ENCODE measurements at regions not wholly inside any gene's neighbourhood (a gene's known extent, or its start where the extent isn't known, plus 50 kb on each side); places are given as distances from the start of the nearest gene placed in this dataset.
"Not testable (repeated sequence)": the region's sequence is repeated elsewhere in the genome, so short reads cannot be mapped to it uniquely, and the experiment has no call there.

- DNase-seq (ENCODE audit: low spot score) = no peak
- no peak for ATAC-seq
- intact Hi-C loops (cut with DNase I) = no loop called here
Observed at GRCh38 chr3:125645616-125646015, 50.3 kb upstream of the OSBPL11 start.

GRCh38 chr3:125646581-125646980 is 51.3 kb upstream of the OSBPL11 start:
- DNase-seq (ENCODE audit: low spot score) (no peak), ATAC-seq (no peak)
- intact Hi-C loops (cut with DNase I) = no loop called here

- intact Hi-C loops (cut with DNase I) = no loop called here
- DNase-seq (ENCODE audit: low spot score) (no peak), ATAC-seq (no peak)
Observed at GRCh38 chr3:125647318-125648014, 52.2 kb upstream of the OSBPL11 start.

- peak; percentile 45 for ATAC-seq
- intact Hi-C loops (cut with DNase I) = no loop called here
Observed at GRCh38 chr3:125651244-125651643, 55.9 kb upstream of the OSBPL11 start.

GRCh38 chr3:125652349-125652748 is 57.1 kb upstream of the OSBPL11 start:
- intact Hi-C loops (cut with DNase I) = no loop called here
- ATAC-seq (no peak), DNase-seq (ENCODE audit: low spot score) (no peak)

More at GRCh38 chr3:125651244-125651643, 55.9 kb upstream of the OSBPL11 start:
- no peak for DNase-seq (ENCODE audit: low spot score)

GRCh38 chr3:125654526-125654925 is 59.2 kb upstream of the OSBPL11 start:
- ATAC-seq (no peak), DNase-seq (ENCODE audit: low spot score) (no peak)
- intact Hi-C loops (cut with DNase I) = no loop called here

- intact Hi-C loops (cut with DNase I) = no loop called here
- no peak for DNase-seq (ENCODE audit: low spot score)
- ATAC-seq = no peak
Observed at GRCh38 chr3:125662675-125663074, 67.4 kb upstream of the OSBPL11 start.

GRCh38 chr3:125670352-125670751 is 75.1 kb upstream of the OSBPL11 start:
- DNase-seq (ENCODE audit: low spot score) = no peak
- intact Hi-C loops (cut with DNase I) = no loop called here
- no peak for ATAC-seq

GRCh38 chr3:125670945-125671344 is 75.6 kb upstream of the OSBPL11 start:
- intact Hi-C loops (cut with DNase I) = no loop called here
- ATAC-seq = no peak
- no peak for DNase-seq (ENCODE audit: low spot score)

GRCh38 chr3:125671461-125672243 is 76.4 kb upstream of the OSBPL11 start:
- ATAC-seq (no peak), DNase-seq (ENCODE audit: low spot score) (no peak)
- intact Hi-C loops (cut with DNase I) = no loop called here

- no peak for ATAC-seq
- intact Hi-C loops (cut with DNase I) = no loop called here
Observed at GRCh38 chr3:125675791-125676190, 80.5 kb upstream of the OSBPL11 start.

GRCh38 chr3:125679258-125679657 is 84.0 kb upstream of the OSBPL11 start:
- ATAC-seq = no peak
- intact Hi-C loops (cut with DNase I) = no loop called here
- no peak for DNase-seq (ENCODE audit: low spot score)

More at GRCh38 chr3:125675791-125676190, 80.5 kb upstream of the OSBPL11 start:
- no peak for DNase-seq (ENCODE audit: low spot score)

- DNase-seq (ENCODE audit: low spot score) = no peak
- intact Hi-C loops (cut with DNase I) = no loop called here
- no peak for ATAC-seq
Observed at GRCh38 chr3:125681146-125681545, 85.8 kb upstream of the OSBPL11 start.

GRCh38 chr3:125681906-125682305 is 86.6 kb upstream of the OSBPL11 start:
- DNase-seq (ENCODE audit: low spot score); ATAC-seq; intact Hi-C loops (cut with DNase I): not testable (repeated sequence)

- DNase-seq (ENCODE audit: low spot score); intact Hi-C loops (cut with DNase I): not testable (repeated sequence)
- peak; percentile 62 for ATAC-seq
Observed at GRCh38 chr3:125682610-125683009, 87.3 kb upstream of the OSBPL11 start.

- intact Hi-C loops (cut with DNase I) = no loop called here
Observed at GRCh38 chr3:125683067-125683829, 88.0 kb upstream of the OSBPL11 start.

GRCh38 chr3:125684199-125684598 is 88.9 kb upstream of the OSBPL11 start:
- no peak for DNase-seq (ENCODE audit: low spot score)
- intact Hi-C loops (cut with DNase I) = no loop called here
- peak; percentile 73 for ATAC-seq

More at GRCh38 chr3:125683067-125683829, 88.0 kb upstream of the OSBPL11 start:
- DNase-seq (ENCODE audit: low spot score) (no peak), ATAC-seq (peak; percentile 53)

GRCh38 chr3:125685741-125686140 is 90.4 kb upstream of the OSBPL11 start:
- DNase-seq (ENCODE audit: low spot score); intact Hi-C loops (cut with DNase I); ATAC-seq: not testable (repeated sequence)

GRCh38 chr3:125692361-125692760 is 97.1 kb upstream of the OSBPL11 start:
- no peak for DNase-seq (ENCODE audit: low spot score)
- no peak for ATAC-seq
- intact Hi-C loops (cut with DNase I) = no loop called here

- no peak for ATAC-seq
- intact Hi-C loops (cut with DNase I) = no loop called here
- no peak for DNase-seq (ENCODE audit: low spot score)
Observed at GRCh38 chr3:125693887-125694286, 98.6 kb upstream of the OSBPL11 start.

Measured in sciatic nerve (tissue), 2 donors.